ENCODE measurements at regions not wholly inside any gene's neighbourhood (a gene's known extent, or its start where the extent isn't known, plus 50 kb on each side); places are given as distances from the start of the nearest gene placed in this dataset.

- TF ChIP-seq ZNF280C (tag by site-specific recombination; IDR thresholded peaks at IDR 0.05) (no peak), MYNN (tag by site-specific recombination; IDR thresholded peaks at IDR 0.05; ENCODE audit: borderline replicate concordance) (no peak), ZFP37 (tag by site-specific recombination; IDR thresholded peaks at IDR 0.05) (no peak), ZNF670 (tag by site-specific recombination; IDR thresholded peaks at IDR 0.05; ENCODE audit: low read depth) (no peak)
Observed at GRCh38 chr22:47421846-47422245, 659.4 kb downstream of the TBC1D22A start (continued).

- H3K4me1 ChIP-seq (ENCODE audit: control insufficient read depth, insufficient read depth, low read length) = no peaks in the 10 kb centered on the region
- H3K4me3 ChIP-seq (ENCODE audit: low read depth, low read length) = no peak overlapping the region
- H3K9me3 ChIP-seq (ENCODE audit: control insufficient read depth, insufficient read depth, low read depth, low read length) = no peaks in the 10 kb centered on the region
- no peaks in the 10 kb centered on the region for H3K36me3 ChIP-seq (ENCODE audit: control insufficient read depth in 2 of 2, insufficient read depth in 1 of 2, low read length in 2 of 2)
- H3K27ac ChIP-seq (ENCODE audit: extremely low read depth, low read depth, low read length) = no peak overlapping the region
- TF ChIP-seq ZNF211 (tag by site-specific recombination; IDR thresholded peaks at IDR 0.05; ENCODE audit: low read depth) (no peak), ZSCAN30 (tag by site-specific recombination; IDR thresholded peaks at IDR 0.05) (no peak), ZNF514 (tag by site-specific recombination; IDR thresholded peaks at IDR 0.05) (no peak), FEZF1 (tag by site-specific recombination; IDR thresholded peaks at IDR 0.05) (no peak), ZNF521 (tag by site-specific recombination; IDR thresholded peaks at IDR 0.05) (no peak), ZSCAN4 (tag by site-specific recombination; IDR thresholded peaks at IDR 0.05) (no peak), ZNF10 (tag by site-specific recombination; IDR thresholded peaks at IDR 0.05) (no peak), ZNF830 (tag by site-specific recombination; IDR thresholded peaks at IDR 0.05; ENCODE audit: low read depth) (no peak), ZNF423 (tag by site-specific recombination; IDR thresholded peaks at IDR 0.05) (no peak), ZBTB26 (tag by site-specific recombination; optimal IDR thresholded peaks at IDR 0.05) (no peak), GLI2 (tag by site-specific recombination; IDR thresholded peaks at IDR 0.05; ENCODE audit: borderline replicate concordance, low read depth) (no peak)
- ChIA-PET POLR2A (no interaction called here), CTCF (interaction anchor here (0.7 kb wide), 1 partner anchor 10 kb away, joined by 4 read pairs; no protein-coding TSS in a partner anchor)
Observed at GRCh38 chr22:47420211-47420610, 657.8 kb downstream of the TBC1D22A start.

- Histone ChIP-seq H3K36me3 (ENCODE audit: control insufficient read depth in 2 of 2, insufficient read depth in 1 of 2, low read length in 2 of 2) (no peaks in the 10 kb centered on the region), H3K9me3 (ENCODE audit: control insufficient read depth, insufficient read depth, low read depth, low read length) (no peaks in the 10 kb centered on the region), H3K27ac (ENCODE audit: extremely low read depth, low read depth, low read length) (no peak overlapping the region), H3K4me1 (ENCODE audit: control insufficient read depth, insufficient read depth, low read length) (no peaks in the 10 kb centered on the region), H3K4me3 (ENCODE audit: low read depth, low read length) (no peak overlapping the region)
- ChIA-PET CTCF (no interaction called here), POLR2A (no interaction called here)
- TF ChIP-seq REST (tag by site-specific recombination; IDR thresholded peaks at IDR 0.05) (0 out of 2 replicates have a peak, but pooled peaks have one; percentile 51), ZNF776 (tag by site-specific recombination; IDR thresholded peaks at IDR 0.05; ENCODE audit: borderline replicate concordance) (no peak), ZNF830 (tag by site-specific recombination; IDR thresholded peaks at IDR 0.05; ENCODE audit: low read depth) (no peak), ZNF37A (tag by site-specific recombination; IDR thresholded peaks at IDR 0.05) (no peak)
Observed at GRCh38 chr22:47419239-47419638, 656.8 kb downstream of the TBC1D22A start.
